GM12891 (cell line): ENCODE measurements at regions not wholly inside any gene's neighbourhood (a gene's known extent, or its start where the extent isn't known, plus 50 kb on each side); places are given as distances from the start of the nearest gene placed in this dataset.

Source experiments
- DNase-seq: peaks from one replicate; pipeline ENCODE4 v3.0.0; 2011; ENCODE audit warnings: low spot score; ENCODE audit not compliant: insufficient read length
- FAIRE-seq: peaks from 2 replicates; lab custom pipeline; 2011; peaks lifted over from hg19 to GRCh38; lab: Jason Lieb, UNC
- PAX5 ChIP-seq: IDR thresholded peaks from 2 replicates; pipeline ENCODE4 v1.6.1; 2011; ENCODE audit warnings: low read length, moderate library complexity, mild to moderate bottlenecking; ENCODE audit not compliant: insufficient read depth, severe bottlenecking
- POLR2A ChIP-seq: IDR thresholded peaks from 2 replicates; pipeline ENCODE4 v1.6.1; 2011; ENCODE audit warnings: low read depth, low read length, control low read depth
- POLR2AphosphoS5 ChIP-seq: IDR thresholded peaks from 2 replicates; pipeline ENCODE4 v1.6.1; 2011; ENCODE audit warnings: low read depth, low read length, control low read depth
- POU2F2 ChIP-seq: IDR thresholded peaks from 2 replicates; pipeline ENCODE4 v1.6.1; 2011; ENCODE audit warnings: low read depth, mild to moderate bottlenecking, control low read depth, low read length, moderate library complexity
- SPI1 ChIP-seq: IDR thresholded peaks from 2 replicates; pipeline ENCODE4 v1.6.1; 2011; ENCODE audit warnings: low read depth, low read length, control low read depth
- TAF1 ChIP-seq: IDR thresholded peaks from 2 replicates; pipeline ENCODE4 v1.6.1; 2011; ENCODE audit warnings: low read depth, low read length, control low read depth

DNA sequence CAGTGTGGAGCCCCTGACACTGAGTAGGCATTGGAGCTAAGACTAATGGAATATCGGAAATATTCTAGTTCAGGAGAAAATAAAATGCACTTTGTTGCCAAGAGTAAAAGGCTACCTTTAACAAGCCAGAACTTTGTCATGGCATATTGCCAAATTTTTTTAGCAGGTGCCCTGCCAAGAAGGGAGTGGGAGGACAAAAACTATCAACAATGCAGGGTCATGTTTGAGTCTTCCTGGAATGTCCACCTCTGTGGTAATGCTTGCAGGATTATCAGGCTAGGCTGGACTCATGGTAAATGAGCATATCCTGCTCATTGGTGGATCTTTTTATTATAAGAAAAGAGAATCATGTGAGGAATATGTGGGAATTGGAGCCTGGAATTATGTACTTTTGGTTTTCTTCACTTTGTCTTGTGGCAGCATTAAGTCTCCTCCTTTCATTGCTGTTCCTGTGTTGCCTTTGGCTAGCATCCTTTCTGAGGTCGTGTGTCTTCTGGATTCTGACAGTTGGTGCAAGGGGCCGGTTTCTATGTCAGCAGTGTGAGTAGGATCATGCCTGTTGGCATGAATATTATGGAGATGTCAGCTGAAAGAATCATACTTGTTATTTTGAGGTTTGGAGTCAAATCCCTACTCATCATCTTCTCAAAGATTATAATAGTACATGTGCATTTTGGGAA, 122.9 kb upstream of the SPRY2 start:
- FAIRE-seq (no peak), DNase-seq (no peak)
- TF ChIP-seq PAX5 (no peak), SPI1 (no peak), POU2F2 (no peak), POLR2AphosphoS5 (no peak), TAF1 (no peak), POLR2A (no peak)

DNA sequence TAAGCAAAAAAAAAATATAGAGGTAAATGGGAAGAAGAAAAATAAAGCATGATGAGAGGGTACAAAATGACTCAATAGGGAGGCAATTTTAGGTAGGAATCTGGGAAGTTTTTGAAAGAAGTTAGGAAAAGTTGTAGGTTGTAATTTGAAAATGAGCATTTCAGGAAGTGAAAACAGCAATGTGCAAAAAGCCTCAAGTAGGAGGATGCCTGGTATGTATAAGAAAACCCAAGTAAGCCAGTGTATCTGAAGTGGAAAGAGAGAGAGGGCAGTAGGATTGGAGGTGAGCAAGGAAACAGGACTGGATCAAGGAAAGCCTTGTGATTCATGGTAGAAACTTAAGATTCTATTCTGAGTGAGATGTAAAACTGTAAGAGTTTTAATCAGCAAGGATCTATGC, 121.6 kb upstream of the SPRY2 start:
- peak; percentile 67 for TF ChIP-seq SPI1
- TF ChIP-seq POU2F2 = no peak
- DNase-seq = no peak
- FAIRE-seq = no peak

DNA sequence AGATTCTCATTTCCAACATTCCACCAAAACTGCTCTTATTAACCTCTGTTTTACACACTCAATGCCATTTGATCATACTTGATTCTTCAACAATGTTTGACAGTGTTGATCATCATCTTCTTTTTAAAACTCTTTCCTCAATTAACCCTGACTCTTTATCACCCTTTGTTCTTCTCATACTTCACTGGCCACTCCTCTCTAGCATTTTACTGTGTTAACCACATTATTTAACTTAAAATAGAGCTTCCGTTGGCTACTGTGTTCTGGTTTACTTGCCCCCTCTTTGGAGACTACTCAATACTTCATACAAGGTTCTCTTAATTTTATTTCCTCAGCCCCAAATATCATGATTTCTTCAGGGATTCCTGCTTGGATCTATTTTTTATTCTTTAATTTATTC, 121.1 kb upstream of the SPRY2 start:
- FAIRE-seq = no peak
- no peak for DNase-seq
- TF ChIP-seq POLR2AphosphoS5 (no peak), PAX5 (no peak), TAF1 (no peak), POLR2A (no peak), SPI1 (no peak), POU2F2 (no peak)

DNA sequence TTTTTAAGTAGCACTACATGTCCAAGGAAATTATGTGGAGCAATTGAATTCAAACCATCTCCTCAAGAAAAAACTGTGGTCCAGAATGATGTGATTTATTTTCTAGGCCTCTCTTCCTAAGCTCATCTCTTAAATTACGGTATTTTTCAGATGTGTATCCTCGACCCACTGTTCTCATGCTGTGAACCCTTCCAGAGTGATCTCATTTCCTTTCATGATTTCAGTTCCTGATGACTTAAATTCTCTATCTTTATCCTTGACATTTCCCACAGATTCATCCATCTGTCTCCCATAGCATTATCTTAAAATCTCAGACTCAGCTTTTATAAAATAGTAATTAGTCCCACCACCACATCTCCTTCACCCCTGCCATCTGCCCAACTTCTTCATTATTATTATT, 117.6 kb upstream of the SPRY2 start:
- FAIRE-seq (no peak), DNase-seq (no peak)
- TF ChIP-seq TAF1 (no peak), SPI1 (no peak), PAX5 (no peak), POLR2AphosphoS5 (no peak), POU2F2 (no peak), POLR2A (no peak)

DNA sequence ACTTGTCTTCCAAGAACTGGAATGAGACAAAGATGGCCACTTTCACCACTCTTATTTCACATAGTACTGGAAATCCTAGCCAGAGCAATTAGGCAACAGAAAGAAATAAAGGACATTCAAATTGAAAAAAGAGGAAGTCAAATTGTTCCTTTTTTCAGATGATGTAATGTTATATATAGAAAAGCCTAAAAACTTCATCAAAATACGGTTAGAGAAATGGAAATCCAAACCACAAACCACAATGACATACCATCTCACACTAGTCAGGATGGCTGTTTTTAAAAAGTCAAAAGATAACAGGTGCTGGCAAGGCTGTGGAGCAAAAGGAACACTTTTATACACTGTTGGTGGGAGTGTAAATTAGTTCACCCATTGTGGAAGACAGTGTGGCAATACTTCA, 113.3 kb upstream of the SPRY2 start:
- FAIRE-seq (no peak), DNase-seq (no peak)
- TF ChIP-seq SPI1 (peak; percentile 88), TAF1 (no peak)

DNA sequence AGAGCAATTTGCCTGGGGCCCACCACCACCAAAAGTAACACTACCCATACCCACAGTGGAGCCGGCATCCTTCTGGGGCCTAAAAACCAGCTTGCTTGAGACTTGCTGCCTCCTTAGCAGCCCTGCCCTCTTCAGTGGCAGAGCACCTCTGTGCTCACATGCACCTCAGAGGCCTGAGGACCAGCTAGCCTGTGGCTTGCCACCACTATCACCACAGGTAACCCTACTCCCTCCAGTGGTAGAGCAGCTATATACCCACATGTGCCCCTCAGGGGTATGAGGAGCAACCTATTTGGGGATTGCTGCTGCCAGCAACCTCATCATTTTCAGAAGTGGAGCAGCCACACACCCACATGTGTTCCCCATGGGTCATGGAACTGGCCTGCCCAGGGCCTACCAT, 111.4 kb upstream of the SPRY2 start:
- no peak for FAIRE-seq
- TF ChIP-seq POLR2A (no peak), PAX5 (no peak), SPI1 (no peak)
- DNase-seq = no peak

DNA sequence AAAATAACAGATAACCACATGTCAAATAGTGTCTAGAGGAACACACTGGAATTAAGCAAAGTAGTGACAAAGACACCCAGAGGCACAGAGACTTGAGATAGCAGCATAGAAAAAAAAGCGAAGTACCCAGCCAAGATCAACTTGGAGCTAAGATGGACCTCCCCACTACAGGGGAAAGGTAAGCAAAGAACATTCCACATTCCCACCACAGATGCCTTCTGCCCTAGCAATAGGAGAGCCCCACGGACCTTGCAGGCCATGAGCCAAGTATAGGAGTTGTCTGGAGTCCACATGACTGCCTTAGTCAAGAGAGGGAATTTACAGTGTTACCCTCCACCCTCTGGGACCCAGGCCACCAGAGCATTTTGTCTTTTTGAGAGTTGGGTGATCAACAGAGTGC, 110.7 kb upstream of the SPRY2 start:
- FAIRE-seq = no peak
- no peak for DNase-seq
- TF ChIP-seq TAF1 (no peak), SPI1 (no peak), PAX5 (no peak), POLR2AphosphoS5 (no peak), POU2F2 (no peak), POLR2A (no peak)

DNA sequence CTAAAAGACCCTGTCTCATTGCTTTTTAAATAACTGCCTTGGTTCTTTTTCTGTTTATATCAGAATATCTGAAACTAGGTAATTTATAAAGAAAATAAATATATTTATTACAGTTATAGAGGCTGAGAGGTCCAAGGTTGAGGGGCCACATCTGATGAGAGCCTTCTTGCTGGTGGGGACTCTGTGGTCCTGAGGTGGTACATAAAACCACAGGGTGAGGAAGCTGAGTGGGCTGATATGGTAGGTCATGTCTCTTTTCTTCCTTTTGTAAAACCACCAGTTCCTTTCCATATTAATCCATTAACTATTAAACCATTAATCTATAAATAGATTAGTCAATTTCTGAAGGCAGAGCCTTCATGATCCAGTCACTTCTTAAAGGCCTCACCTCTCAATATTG, 109.5 kb upstream of the SPRY2 start:
- no peak for DNase-seq
- FAIRE-seq = no peak
- TF ChIP-seq POU2F2 = no peak

DNA sequence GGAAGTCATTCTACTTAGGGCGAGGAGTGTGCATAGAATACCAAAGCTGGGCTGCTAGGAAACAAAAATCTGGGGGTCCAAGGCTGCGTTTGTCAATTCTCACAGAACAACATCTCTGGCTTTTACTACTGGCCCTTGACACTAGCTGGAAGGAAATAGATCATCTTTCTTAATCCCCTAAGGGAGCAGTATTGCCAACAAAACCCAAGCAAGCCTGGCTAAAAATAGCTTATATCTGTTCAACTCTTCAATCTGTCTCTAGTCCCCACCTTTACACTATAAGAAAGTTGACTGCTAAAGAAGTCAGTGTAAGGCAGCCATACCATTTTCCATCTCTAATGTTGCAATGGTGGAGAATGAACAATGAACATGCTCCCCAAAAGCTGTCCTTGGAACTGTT, 107.8 kb upstream of the SPRY2 start:
- TF ChIP-seq POLR2A (no peak), POLR2AphosphoS5 (no peak), TAF1 (no peak), SPI1 (no peak), PAX5 (no peak), POU2F2 (no peak)
- DNase-seq (no peak), FAIRE-seq (no peak)

DNA sequence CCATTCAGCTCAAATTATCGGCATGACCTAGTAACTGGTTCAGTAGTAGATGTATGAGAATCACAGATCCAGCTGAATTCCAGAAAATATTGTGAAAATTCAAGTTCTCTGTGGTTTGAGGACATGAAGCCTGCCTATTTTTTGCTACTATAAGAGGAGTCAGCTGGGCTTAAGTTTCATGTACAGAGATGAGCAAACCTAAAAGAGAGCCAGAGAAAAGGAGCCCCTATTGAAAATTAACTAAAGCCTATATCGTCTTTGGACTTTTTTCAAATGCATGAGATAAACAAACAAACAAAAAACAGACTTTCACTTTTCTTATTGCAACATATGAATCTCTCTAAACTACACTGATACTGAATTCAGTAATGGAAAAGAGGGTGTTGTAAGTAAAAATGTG, 106.8 kb upstream of the SPRY2 start:
- FAIRE-seq (no peak), DNase-seq (no peak)
- no peak for TF ChIP-seq POLR2A
- no peak for TF ChIP-seq SPI1
- no peak for TF ChIP-seq TAF1
- no peak for TF ChIP-seq POU2F2
- no peak for TF ChIP-seq POLR2AphosphoS5
- TF ChIP-seq PAX5 = no peak

DNA sequence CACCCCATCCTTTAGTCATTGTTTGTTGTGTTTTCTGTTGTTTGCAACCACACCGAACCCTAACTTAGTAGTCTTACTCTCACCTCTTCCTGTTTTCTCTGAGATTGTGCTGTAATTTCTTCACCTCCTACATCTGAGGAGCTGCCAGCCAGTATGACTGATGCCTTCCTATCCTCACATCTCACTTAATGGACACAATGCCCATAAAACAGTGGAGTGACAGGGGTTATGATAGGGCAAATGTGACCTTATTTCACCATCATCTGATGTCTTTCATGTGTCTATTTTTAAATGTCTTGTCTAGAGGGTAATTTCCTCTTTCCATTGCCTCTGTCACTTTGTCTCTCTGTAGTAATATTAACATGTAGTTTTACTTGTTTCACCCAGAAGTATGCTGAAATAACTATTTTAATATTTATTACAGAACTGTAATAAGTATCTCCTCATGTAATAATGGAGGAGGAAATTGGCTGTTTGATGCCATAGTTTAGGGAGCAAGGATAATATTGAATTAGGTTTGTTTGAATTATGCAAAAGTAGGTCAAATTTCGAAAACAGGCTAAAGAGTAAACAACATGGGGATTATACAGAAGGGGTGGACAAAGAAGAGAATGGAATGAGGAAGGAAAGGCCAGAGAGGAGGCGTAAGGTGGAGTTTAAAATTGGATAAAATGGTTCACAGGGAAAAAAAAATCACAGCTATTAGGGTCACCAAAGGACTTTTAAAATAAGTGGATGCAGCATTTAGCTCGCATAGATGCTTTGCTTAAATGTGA, 103.5 kb upstream of the SPRY2 start:
- DNase-seq = no peak
- no peak for FAIRE-seq
- TF ChIP-seq POU2F2 = no peak
- TF ChIP-seq SPI1 = no peak
- TF ChIP-seq POLR2AphosphoS5 = no peak
- no peak for TF ChIP-seq POLR2A
- no peak for TF ChIP-seq TAF1
- no peak for TF ChIP-seq PAX5
